CD4-positive, alpha-beta T cell treated with Interferon gamma for 1 hour (primary cell): ENCODE measurements at regions not wholly inside any gene's neighbourhood (a gene's known extent, or its start where the extent isn't known, plus 50 kb on each side); places are given as distances from the start of the nearest gene placed in this dataset.
"Not testable (repeated sequence)": the region's sequence is repeated elsewhere in the genome, so short reads cannot be mapped to it uniquely, and the experiment has no call there.

Experiments
- DNase-seq: peaks from one replicate; pipeline ENCODE4 v3.0.0-alpha.2; 2020

DNA sequence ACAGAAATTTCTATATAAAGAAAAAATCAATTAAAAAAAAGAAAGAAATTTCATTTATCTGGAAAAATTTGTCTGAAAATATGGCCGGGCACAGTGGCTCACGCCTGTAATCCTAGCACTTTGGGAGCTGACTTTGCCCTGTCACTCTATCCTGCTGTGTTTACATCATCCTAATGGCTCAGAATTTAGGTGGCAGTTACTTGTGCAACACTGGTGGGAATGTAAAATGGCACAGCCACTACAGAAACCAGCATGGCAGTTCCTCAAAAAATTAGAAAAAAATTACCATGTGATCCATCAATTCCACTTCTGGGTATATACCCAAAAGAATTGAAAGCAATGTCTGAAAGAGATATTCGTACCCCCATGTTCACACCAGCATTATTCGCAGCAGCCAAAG, 405.2 kb upstream of the AUTS2 start:
- DNase-seq: no peak

DNA sequence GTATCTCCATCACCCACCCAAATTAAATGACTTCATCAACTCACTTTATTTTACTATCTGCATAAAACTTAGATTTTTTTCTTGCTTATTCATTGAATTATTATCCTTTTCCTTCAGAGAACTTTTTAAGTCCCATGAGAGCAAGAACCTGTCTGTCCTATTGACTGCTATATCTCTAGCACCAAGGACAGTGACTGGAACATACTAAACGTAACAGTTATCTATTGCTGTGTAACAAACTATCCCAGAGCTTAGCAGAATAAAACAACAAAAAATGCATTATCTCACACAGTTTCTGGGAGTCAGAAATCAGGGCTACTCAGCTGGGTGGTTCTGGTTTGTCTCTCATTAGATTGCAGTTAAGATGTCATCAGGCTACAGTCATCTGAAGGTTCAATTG, 401.7 kb upstream of the AUTS2 start:
- no peak for DNase-seq

DNA sequence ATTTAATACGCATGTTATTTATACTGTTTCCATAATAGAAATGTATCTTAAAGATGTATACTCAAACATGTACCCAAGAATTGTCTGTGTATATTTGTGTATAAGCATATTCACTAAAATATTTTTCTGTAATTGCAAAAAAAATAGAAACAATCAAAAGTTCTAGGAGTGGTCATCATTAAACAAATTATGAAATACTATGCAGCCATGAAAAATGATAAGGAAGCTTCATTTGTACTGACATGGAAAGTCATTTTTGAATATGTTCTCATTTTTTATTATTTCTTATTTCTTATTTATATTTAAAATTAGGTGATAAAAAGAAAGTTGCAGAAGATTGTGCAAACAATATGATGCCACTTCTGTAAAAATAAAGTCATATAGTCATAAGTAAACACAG, 400.0 kb upstream of the AUTS2 start:
- no peak for DNase-seq

DNA sequence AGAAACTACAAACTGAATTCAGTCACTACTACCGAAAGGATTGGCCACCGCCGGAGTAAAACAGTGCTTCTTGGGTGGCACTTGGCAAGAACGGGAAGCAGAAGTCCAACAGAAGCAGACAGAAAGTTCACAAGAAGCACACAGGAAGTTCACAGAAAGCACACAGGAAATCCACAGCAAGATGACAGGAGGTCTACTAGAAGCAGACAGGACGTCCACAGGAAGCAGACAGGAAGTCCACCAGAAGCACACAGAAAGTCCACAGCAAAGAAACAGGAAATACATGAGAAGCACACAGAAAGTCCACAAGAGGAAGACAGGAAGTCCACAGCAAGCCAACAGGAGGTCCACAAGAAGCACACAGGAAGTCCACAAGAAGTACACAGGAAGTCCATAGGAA, 399.2 kb upstream of the AUTS2 start:
- DNase-seq: peak; percentile 24

DNA sequence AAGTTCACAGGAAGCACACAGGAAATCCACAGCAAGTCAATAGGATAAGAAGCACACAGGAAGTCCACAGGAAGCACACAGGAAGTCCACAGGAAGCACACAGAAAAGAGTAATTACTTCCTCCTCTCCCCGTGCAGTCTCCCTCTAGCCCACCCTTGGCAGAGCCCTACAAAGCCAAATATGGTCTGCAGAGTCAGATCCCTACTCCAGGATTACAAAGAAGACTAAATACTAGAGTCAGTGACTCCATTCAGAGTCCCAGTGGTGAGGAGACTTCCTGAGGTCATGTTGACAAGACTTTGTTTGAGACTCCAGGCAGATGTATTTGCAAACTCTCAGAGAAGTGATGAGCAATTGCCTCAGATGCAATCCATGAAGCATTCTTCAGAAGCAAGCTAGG, 398.6 kb upstream of the AUTS2 start:
- no peak for DNase-seq

DNA sequence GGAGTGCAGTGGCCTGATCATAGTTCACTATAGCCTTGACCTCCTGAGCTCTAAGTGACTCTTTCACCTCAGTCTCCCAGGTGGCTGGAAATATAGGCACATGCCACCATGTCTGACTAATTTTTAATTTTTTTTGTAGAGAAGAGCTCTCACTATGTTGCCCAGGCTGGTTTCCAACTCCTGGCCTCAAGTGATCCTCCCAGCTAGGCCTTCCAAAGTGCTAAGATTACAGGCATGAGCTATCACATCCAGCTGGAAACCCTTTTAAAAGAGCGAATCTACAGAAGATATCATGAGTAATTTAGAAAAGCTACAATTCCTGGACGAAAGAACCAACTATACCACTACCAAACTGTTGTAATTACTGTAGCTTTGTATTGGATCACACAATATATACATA, 394.4 kb upstream of the AUTS2 start:
- no peak for DNase-seq

DNA sequence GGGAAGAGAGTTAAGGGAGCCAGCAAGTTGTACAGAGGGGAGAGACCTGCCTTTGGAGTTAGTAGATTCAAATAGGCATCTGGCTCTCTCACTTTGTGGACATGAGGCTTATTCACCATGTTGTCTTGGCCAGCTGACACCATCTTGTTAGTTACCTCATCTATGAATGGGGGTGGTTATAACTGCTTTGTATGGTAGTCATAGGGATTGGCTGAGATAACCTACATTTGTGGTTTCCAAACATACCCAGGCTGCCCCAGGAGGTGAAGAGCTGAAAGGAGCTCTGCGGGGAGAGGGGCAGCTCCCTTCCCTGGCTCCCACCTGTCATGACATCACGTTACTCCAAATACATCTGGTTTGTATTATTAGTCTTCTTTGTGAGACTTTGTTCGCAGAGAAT, 393.3 kb upstream of the AUTS2 start:
- DNase-seq: no peak

DNA sequence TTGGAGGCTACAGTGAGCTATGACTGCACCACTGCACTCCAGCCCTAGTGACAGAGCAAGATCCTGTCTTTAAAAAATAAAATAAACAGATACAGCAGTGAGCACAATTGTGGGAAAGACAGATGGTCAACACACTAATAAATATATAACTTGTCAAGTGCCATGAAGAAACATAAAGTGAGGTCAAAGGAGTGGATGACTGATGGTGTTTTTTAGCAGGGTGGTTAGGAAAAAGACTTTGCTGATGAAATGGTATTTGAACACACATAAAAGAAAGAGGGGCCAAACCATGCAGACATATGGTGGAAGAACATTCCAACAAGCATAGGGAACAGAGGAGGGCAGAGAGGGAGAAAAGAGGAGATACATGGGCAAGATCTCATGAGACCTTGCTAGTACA, 392.7 kb upstream of the AUTS2 start:
- DNase-seq: no peak

DNA sequence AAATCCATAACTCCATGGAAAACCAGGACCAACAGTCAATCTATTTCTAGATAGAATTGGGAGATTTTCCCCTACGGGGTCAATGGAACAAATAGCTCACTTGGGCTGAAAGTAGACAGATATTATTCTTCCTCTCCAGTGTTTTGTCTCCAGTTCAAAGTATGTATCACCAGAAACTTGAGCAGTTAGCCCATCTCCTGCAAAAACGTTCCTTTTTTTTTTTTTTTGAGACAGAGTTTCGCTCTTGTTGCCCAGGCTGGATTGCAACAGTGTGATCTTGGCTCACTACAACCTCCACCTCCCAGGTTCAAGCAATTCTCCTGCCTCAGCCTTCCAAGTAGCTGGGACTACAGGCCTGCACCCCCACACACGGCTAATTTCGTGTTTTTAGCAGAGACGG, 390.0 kb upstream of the AUTS2 start:
- no peak for DNase-seq

DNA sequence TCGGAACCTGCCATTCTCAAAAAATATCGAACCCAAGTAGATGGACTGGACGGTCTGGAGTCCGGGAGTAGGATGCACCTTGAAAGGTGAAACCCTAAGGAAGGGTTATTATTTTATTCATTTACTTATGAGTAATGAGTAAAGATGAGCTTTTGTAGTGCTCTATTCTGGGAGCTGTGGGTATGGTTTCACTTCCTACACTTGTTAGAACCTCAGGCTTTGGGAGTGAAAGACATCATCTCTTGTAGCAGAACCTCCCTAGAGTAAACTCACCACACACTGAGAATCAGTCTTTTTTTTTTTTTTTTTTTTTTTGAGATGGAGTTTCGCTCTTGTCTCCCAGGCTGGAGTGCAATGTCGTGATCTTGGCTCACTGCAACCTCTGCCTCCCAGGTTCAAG, 389.4 kb upstream of the AUTS2 start:
- DNase-seq: no peak

DNA sequence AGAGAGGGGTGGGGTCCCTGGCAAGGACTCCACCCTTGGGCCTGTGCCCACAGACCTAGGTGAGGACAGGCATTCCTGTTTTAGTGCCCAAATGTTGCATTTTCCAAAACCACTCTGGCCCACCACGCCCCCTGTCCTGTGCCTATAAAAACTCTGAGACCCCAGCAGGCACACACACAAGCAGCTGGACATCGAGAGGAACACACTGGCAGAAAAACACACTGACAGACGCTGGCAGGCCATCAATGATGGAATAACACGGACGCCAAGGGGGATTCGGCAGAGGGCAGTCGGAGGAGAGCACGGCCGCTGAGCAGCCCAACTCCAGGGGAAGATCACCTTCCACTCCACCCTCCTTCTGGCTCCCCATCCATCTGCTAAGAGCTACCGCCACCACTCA, 386.9 kb upstream of the AUTS2 start:
- no peak for DNase-seq

DNA sequence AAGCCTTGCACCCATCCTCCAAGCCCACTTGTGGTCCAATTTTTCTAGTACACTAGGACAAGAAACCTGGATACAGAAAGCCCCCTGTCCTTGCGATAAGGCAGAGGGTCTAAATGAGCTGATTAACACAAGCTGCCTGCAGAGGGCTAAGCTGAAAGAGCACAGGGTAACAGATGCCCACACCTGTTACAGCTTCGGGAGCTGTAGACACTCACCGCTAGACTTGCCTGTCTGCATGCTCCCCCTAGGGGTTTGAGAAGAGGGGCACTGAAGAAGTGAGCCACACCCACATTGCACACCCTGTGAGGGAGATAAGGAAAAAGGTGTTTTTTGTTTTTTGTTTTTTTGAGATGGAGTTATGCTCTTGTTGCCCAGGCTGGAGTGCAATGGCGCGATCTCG, 386.5 kb upstream of the AUTS2 start:
- DNase-seq: peak; percentile 6

DNA sequence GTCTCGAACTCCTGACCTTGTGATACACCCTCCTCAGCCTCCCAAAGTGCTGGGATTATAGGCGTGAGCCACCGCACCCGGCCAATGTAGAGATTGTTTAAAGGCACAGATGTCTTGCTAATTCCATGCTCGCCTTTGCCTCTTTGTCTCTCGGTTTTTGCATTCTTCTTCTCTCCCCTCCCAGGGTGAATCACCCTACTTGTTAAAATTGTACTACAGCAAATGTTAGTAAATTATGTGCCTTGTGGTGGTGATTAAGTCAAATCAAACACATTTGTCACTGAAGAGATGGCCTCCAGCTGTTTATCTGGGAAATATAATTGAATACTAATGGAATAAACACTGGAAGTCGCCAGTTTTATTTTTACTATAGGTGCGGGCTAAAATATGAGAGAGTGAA, 384.4 kb upstream of the AUTS2 start:
- no peak for DNase-seq

DNA sequence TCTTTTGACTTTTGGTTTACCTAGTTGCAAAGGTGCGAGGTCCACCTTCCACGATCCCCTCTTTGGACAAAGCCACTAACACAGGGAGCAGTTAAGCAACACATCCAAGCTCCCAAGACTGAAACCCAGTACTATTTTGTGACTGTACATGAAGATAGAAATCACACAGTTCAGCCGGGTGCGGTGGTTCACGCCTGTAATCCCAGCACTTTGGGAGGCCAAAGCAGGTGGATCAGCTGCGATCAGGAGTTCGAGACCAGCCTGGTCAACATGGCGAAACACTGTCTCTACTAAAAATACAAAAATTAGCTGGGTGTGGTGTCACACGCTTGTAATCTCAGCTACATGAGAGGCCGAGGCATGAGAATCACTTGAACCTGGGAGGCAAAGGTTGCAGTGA, 382.8 kb upstream of the AUTS2 start:
- DNase-seq: not testable (repeated sequence)

DNA sequence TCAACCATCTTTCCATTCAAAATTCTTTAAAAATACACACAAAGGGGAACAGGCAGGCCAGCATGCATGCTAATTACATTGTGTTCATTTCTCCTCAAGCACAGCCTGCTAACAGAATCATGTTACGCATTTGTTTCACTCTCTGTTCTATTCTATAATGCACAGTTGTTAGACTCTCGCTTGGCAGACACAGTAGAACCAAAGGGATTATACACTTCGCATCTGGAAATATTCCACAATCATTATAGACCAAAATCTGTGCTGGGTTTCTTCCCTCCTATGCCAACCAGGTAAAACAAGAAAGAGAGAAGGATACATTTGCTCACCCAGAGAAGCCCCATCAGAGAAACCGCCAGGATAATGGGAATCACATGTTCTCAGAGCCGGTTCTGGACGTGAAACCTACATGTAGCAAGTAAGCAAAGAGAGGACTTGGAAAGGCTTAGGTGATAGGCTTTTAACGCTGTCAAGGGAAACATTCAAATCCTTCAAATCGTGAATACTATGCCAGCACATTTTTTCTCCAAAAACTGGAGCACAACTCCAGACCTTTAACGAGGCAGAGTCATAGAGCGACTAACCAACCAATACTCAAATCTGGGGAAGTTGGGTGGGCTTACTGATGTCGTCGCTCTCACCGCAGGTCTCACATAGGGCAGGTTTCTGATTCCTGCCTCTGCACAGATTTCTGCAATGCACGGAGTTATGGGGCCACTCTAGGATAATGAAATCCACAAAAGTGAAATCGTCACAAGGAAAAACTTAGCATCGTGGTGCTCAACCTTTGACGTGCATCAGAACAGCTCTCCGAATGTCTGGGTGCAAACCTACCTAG, 380.5 kb upstream of the AUTS2 start:
- no peak for DNase-seq

DNA sequence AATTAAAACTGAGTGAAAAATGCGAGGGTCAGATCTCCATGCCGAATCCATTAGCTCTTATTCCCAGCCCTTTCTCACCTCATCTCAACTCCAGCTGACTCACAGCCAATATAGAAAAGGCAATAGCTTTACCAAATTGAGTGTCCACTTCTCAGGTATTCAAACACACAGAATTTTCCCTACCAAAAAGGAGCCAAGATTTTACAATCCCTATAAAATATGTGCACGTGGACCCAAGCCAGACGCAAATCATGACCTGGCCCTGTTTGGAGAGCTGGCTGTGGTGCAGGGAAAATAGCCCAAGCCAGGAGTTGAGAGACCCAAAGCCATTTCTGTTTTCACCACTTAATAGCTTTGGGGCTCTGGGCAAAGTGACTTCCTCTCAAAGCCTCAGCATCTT, 379.7 kb upstream of the AUTS2 start:
- DNase-seq: no peak

DNA sequence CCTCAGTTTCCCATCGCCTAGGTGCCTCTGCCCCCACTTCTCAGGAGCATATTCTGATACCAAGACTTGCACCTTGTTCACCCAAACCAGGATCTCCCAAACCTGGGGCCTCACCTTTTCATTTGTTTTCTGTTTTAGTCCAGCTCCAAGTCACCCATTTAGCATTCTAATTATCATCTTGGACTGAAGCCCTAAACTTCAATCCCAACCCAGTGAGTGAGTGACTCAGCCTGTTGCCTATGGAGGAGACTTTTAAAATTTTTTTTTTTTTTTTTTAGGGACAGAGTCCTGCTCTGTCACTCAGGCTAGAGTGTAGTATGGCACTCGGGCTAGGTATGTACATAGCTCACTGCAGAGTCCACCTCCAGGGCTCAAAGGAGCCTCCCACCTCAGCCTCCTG, 378.9 kb upstream of the AUTS2 start:
- no peak for DNase-seq

DNA sequence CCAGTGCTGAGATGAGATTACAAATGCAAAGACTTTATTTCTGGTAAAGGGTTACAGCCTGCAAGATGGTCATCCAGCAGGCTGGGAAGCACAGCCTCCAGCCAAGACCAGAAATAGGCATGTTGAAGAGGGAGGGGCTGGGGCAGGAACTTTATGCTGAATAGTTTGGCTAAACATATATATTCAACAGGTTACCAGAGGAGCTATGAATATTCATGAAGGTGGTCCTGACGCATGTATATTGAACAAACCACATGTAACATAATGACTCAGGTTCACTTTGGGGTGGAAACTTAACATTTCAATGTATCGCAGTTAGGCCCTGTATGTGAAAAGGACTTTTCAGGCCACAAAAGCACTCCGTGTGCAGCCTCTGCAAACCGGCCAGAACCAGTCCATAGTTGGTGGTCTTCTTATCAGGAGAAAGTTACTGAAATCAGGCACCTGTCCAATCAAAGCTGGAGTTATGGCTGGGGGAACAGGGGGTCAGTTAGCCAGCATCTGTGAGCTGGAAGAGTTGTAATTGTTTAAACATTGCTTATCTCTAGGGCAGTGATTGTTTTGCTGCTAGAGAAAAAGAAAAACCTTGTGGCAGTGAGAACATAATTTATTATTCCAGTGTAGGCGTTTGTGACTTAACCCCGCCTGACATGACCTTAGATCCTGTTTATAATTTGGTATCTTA, 372.9 kb upstream of the AUTS2 start:
- no peak for DNase-seq

DNA sequence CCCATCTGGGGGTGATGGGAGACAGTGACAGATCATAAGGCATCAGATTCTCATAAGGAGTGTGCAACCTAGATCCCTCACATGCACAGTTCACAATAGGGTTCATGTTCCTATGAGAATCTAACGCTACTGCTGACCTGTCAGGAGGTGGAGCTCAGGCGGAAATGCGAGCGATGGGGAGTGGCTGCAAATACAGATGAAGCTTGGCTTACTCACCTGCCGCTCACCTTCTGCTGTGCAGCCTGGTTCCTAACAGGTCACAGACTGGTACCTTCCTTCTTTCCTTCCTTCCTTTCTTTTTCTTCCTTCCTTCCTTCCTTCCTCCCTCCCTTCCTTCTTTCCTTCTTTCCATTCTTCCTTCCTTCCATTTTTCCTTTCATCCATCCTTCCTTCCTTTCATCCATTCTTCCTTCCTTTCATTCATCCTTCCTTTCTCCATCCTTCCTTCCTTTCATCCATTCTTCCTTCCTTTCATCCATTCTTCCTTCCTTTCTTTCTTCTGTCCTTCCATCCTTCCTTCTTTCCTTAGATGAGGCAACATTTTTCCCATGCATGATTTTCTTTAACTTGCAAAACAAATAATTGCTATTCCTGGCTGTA, 370.0 kb upstream of the AUTS2 start:
- DNase-seq: no peak

DNA sequence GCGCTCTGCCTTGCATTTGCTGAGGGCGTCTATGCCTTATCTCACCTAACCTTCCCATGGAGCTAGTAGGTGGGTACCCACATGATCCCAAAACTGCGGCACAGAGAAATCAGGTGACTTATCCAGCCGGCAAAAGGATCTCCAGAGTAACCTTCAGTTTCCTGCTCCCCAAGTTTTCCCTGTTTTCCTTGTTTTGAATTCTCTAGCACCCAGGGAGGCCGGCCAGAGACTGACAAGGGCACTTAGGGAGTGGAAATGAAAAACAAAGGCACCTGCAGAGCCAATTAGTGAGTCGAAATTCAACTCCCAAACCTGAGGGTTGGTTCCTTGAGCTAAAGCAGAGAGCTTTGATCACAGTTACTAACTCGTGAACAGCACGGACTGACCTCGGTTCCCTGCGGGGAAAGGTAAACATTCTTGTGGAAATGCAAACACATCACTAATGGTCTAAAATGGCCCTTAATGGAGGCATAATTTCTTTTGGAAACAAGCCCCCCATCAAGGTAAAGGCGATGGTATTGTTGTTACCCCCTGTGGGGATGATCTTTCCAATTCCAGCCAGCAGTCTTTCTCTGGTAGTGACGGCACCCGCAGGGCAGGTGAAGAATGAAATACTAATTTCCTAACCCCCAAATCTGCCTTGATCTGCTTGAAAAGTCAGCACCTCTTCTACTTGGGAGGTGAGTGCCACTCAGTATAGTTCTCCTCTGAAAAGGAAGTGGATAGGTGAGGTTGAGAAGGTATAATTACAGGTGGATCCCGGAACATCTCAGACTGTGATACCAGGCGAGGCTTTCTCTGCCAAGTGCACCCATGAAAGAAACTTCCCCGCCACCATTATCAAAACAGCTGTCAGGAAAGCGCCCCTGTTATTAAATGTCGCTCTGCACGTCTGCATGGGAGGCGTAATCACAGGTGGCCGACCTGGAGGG, 365.6 kb upstream of the AUTS2 start:
- DNase-seq: no peak

DNA sequence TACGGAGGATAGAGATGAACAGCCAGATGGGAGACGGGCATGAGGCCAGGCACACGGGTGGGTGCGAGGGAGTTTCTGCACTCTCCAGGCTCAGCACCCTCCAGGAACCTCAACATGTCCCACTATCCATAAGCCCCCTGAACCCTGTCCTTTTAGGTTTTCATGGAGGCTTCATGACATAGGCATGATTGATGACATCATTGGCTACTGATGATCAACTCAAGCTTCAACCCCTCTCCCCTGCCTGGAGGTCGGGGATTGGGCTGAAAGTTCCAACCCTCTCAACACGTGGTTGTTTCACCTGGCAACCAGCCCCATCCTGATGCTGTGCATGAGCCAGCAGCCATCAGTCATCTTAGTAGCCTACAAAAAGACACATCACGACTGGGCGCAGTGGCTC, 360.7 kb upstream of the AUTS2 start:
- no peak for DNase-seq

DNA sequence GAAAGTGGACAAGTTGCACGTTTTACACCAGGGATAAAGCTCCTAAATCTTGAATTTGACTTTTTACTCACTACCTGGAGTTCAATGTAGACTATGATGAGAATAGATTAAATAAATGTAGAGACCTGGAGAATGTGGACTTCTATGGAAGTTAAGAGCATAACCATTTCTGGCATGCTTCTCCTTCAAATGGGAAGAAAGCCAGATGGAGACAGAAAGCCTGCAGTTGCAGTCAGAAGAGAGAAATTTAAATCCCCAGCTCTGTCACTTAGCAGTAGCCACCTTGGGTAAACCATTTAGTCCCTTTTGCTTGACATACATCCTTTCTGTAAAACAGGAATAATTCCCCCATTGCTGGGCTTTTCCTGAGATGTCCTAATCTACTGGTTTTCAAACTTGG, 355.3 kb upstream of the AUTS2 start:
- DNase-seq: no peak

DNA sequence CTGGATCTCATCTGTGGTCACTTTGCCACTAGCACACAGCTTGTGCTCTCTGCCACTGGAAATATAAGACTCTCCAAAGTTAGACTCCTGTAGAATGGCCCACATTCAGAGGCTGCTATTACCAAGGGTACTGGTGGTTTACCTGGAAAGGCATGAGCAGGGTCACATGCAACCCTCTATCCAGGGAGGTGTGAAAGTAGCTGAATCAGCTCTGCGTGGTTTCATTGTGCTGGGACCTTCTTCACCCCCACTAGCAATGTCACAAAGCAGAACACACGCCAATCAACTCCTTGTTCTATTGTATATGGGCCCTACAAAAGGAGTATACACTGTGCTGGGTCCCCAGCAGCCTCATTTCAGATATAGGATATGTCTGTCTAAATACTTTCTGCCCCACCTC, 353.6 kb upstream of the AUTS2 start:
- no peak for DNase-seq
